ENCODE measurements at regions not wholly inside any gene's neighbourhood (a gene's known extent, or its start where the extent isn't known, plus 50 kb on each side); places are given as distances from the start of the nearest gene placed in this dataset.

GRCh38 chr21:34022627-34023335, 50.6 kb upstream of the MRPS6 start:
- DNase-seq: no peak

- DNase-seq: no peak
Observed at GRCh38 chr21:34021726-34022125, 51.7 kb upstream of the MRPS6 start.

- DNase-seq: no peak
Observed at GRCh38 chr21:34020983-34021553, 52.3 kb upstream of the MRPS6 start.

- DNase-seq: no peak
Observed at GRCh38 chr21:34020005-34020847, 53.2 kb upstream of the MRPS6 start.

GRCh38 chr21:34019402-34019801, 54.0 kb upstream of the MRPS6 start:
- DNase-seq: no peak

GRCh38 chr21:34018910-34019309, 54.5 kb upstream of the MRPS6 start:
- DNase-seq: no peak

GRCh38 chr21:34018185-34018584, 55.2 kb upstream of the MRPS6 start:
- DNase-seq: no peak

- DNase-seq: no peak
Observed at GRCh38 chr21:34017039-34017961, 56.1 kb upstream of the MRPS6 start.

- no peak for DNase-seq
Observed at GRCh38 chr21:34012640-34013039, 60.7 kb upstream of the MRPS6 start.

GRCh38 chr21:34011660-34012059, 61.7 kb upstream of the MRPS6 start:
- DNase-seq: no peak

GRCh38 chr21:34009193-34009592, 64.2 kb upstream of the MRPS6 start:
- DNase-seq: no peak

- no peak for DNase-seq
Observed at GRCh38 chr21:34008618-34009017, 64.8 kb upstream of the MRPS6 start.

GRCh38 chr21:34006611-34007168, 66.7 kb upstream of the MRPS6 start:
- DNase-seq: no peak

GRCh38 chr21:34004974-34005373, 68.4 kb upstream of the MRPS6 start:
- no peak for DNase-seq

- no peak for DNase-seq
Observed at GRCh38 chr21:34004013-34004938, 69.1 kb upstream of the MRPS6 start.

- DNase-seq: no peak
Observed at GRCh38 chr21:34003428-34003827, 70.0 kb upstream of the MRPS6 start.

GRCh38 chr21:34000375-34000774, 73.0 kb upstream of the MRPS6 start:
- DNase-seq: no peak

GRCh38 chr21:33998809-33999208, 74.6 kb upstream of the MRPS6 start:
- no peak for DNase-seq

- DNase-seq: no peak
Observed at GRCh38 chr21:33998402-33998801, 75.0 kb upstream of the MRPS6 start.

GRCh38 chr21:33997436-33997835, 75.9 kb upstream of the MRPS6 start:
- no peak for DNase-seq

- DNase-seq: no peak
Observed at GRCh38 chr21:33994373-33994772, 78.8 kb upstream of the ATP5PO start.
